Vagina (tissue), 2 donors: ENCODE measurements at regions not wholly inside any gene's neighbourhood (a gene's known extent, or its start where the extent isn't known, plus 50 kb on each side); places are given as distances from the start of the nearest gene placed in this dataset.
A peak's percentile ranks its signal among the peaks of the same experiment; 100 is the strongest.

Source experiments
- DNase-seq, 2 donors: peaks; one replicate each; pipeline ENCODE4 v3.0.0-alpha.2; 2017; ENCODE audit errors: extremely low spot score in 2 of 2
- H3K27ac ChIP-seq: fragments of 200-600 bp; sonication (generic); one replicate; pipeline ENCODE4 v1.5.1; 2019
- H3K27me3 ChIP-seq: fragments of 200-600 bp; sonication (generic); one replicate; pipeline ENCODE4 v1.5.1; 2019
- H3K36me3 ChIP-seq, 2 donors: fragments of 200-600 bp; sonication (generic); one replicate each; pipeline ENCODE4 v1.5.1; 2017 to 2019
- H3K4me1 ChIP-seq: fragments of 200-600 bp; sonication (generic); one replicate; pipeline ENCODE4 v1.5.1; 2019
- H3K4me3 ChIP-seq, 2 donors: fragments of 200-600 bp; sonication (generic); 1 replicate in 1 of 2; 2 replicates in 1 of 2; pipeline ENCODE4 v1.5.1; 2016 to 2019
- H3K9me3 ChIP-seq: fragments of 200-600 bp; sonication (generic); one replicate; pipeline ENCODE4 v1.5.1; 2019
- CTCF ChIP-seq, 3 experiments: fragments of 450-650 bp in 2 of 3; fragments of 200-600 bp in 1 of 3; sonication (generic) in 1 of 3; IDR thresholded peaks; one replicate each; pipeline ENCODE4 v1.5.1; 2017 to 2019; ENCODE audit warnings: antibody characterized with exemption in 3 of 3, mild to moderate bottlenecking in 2 of 3, moderate library complexity in 2 of 3
- POLR2A ChIP-seq, 2 donors: fragments of 450-650 bp; IDR thresholded peaks; one replicate each; pipeline ENCODE4 v1.6.1; 2017; ENCODE audit warnings: antibody characterized with exemption in 2 of 2, mild to moderate bottlenecking in 2 of 2, moderate library complexity in 2 of 2
- POLR2AphosphoS5 ChIP-seq, 2 donors: sonication (generic); formaldehyde crosslinking; IDR thresholded peaks; one replicate each; pipeline ENCODE4 v1.9.0; 2017; ENCODE audit warnings: antibody characterized with exemption in 2 of 2, mild to moderate bottlenecking in 2 of 2, low read depth in 1 of 2; ENCODE audit not compliant: insufficient read depth in 1 of 2
- intact Hi-C: fragments of 100-400 bp; cut with DNase I; formaldehyde crosslinking; loops from one replicate; pipeline ENCODE4 v1.15.1; 2023

GRCh38 chr3:177441276-177441812 lies 244.1 kb upstream of the TBL1XR1 start:
- Histone ChIP-seq H3K9me3 (no peaks in the 10 kb centered on the region), H3K27ac (peak overlapping the region; percentile 55), H3K4me1 (peaks cover 32% of the 10 kb centered on the region), H3K36me3 (no peaks in the 10 kb centered on the region), H3K4me3 (no peak overlapping the region), H3K27me3 (no peaks in the 10 kb centered on the region)
- no peak for TF ChIP-seq POLR2AphosphoS5 (IDR thresholded peaks at IDR 0.05; ENCODE audit: insufficient read depth in 1 of 2, low read depth in 1 of 2)
- no peak for TF ChIP-seq POLR2A (IDR thresholded peaks at IDR 0.05)
- no peak for DNase-seq
- intact Hi-C loops: no loop called here

- Histone ChIP-seq H3K9me3 (no peaks in the 10 kb centered on the region), H3K36me3 (no peaks in the 10 kb centered on the region), H3K4me3 (no peak overlapping the region), H3K27me3 (no peaks in the 10 kb centered on the region), H3K4me1 (peaks cover 32% of the 10 kb centered on the region), H3K27ac (peak overlapping the region; percentile 55)
- TF ChIP-seq CTCF (IDR thresholded peaks at IDR 0.05): no peak
- peak in 1 of 2 donors; percentile 18 for TF ChIP-seq POLR2AphosphoS5 (IDR thresholded peaks at IDR 0.05; ENCODE audit: insufficient read depth in 1 of 2, low read depth in 1 of 2)
- intact Hi-C loops: no loop called here
- no peak for DNase-seq
These were observed 244.7 kb upstream of the TBL1XR1 start for GRCh38 chr3:177441813-177442646.

- H3K9me3 ChIP-seq: no peaks in the 10 kb centered on the region
- peak overlapping the region; percentile 55 for H3K27ac ChIP-seq
- H3K36me3 ChIP-seq: no peaks in the 10 kb centered on the region
- no peak for DNase-seq
- no peak overlapping the region for H3K4me3 ChIP-seq
- no peak for TF ChIP-seq POLR2A (IDR thresholded peaks at IDR 0.05)
- TF ChIP-seq CTCF (IDR thresholded peaks at IDR 0.05): no peak
- no peak for TF ChIP-seq POLR2AphosphoS5 (IDR thresholded peaks at IDR 0.05; ENCODE audit: insufficient read depth in 1 of 2, low read depth in 1 of 2)
- intact Hi-C loops: no loop called here
- peaks cover 45% of the 10 kb centered on the region for H3K4me1 ChIP-seq
- H3K27me3 ChIP-seq: no peaks in the 10 kb centered on the region
These were observed 246.2 kb upstream of the TBL1XR1 start for GRCh38 chr3:177443469-177443868.

GRCh38 chr3:177444696-177445095 lies 247.4 kb upstream of the TBL1XR1 start:
- Histone ChIP-seq H3K4me3 (no peak overlapping the region), H3K27me3 (no peaks in the 10 kb centered on the region), H3K36me3 (no peaks in the 10 kb centered on the region), H3K4me1 (peaks cover 42% of the 10 kb centered on the region), H3K9me3 (no peaks in the 10 kb centered on the region), H3K27ac (no peak overlapping the region)
- intact Hi-C loops: no loop called here
- DNase-seq: no peak
- TF ChIP-seq POLR2A (IDR thresholded peaks at IDR 0.05) (no peak), CTCF (IDR thresholded peaks at IDR 0.05) (no peak)

GRCh38 chr3:177445549-177445948 lies 248.3 kb upstream of the TBL1XR1 start:
- no peaks in the 10 kb centered on the region for H3K27me3 ChIP-seq
- no peak for TF ChIP-seq CTCF (IDR thresholded peaks at IDR 0.05)
- no peak for TF ChIP-seq POLR2A (IDR thresholded peaks at IDR 0.05)
- TF ChIP-seq POLR2AphosphoS5 (IDR thresholded peaks at IDR 0.05; ENCODE audit: insufficient read depth in 1 of 2, low read depth in 1 of 2): no peak
- no peak overlapping the region for H3K27ac ChIP-seq
- no peak for DNase-seq
- intact Hi-C loops: no loop called here
- no peak overlapping the region for H3K4me3 ChIP-seq
- no peaks in the 10 kb centered on the region for H3K36me3 ChIP-seq
- H3K4me1 ChIP-seq: peaks cover 33% of the 10 kb centered on the region
- no peaks in the 10 kb centered on the region for H3K9me3 ChIP-seq
